HCT116 (cell line): ENCODE measurements at regions not wholly inside any gene's neighbourhood (a gene's known extent, or its start where the extent isn't known, plus 50 kb on each side); places are given as distances from the start of the nearest gene placed in this dataset.

Experiments used
- ATAC-seq: fragments of 200-7000 bp; cut with Tn5 transposase; 2 replicates; pipeline ENCODE4 v1.9.1; 2020; ENCODE audit warnings: mild to moderate bottlenecking, moderate library complexity
- BruUV-seq: library from RNA; stranded (reverse); fragments of 400-500 nt; replicated peaks from 2 replicates; lab custom pipeline; 2021; lab: Mats Ljungman, UMichigan
- CTCF ChIA-PET: fragments of 300-600 bp; sonication (Branson Sonifier 250); formaldehyde crosslinking; loops from one replicate; lab custom pipeline; 2021; ENCODE audit warnings: antibody characterized with exemption; lab: Charles Lee
- POLR2A ChIA-PET: fragments of 300-600, 350-600 bp; sonication (Branson Sonifier 250); formaldehyde crosslinking; loops from one replicate; lab custom pipeline; 2021; ENCODE audit warnings: antibody characterized with exemption; lab: Charles Lee
- RAD21 ChIA-PET, 2 experiments: fragments of 300-600 bp; sonication (Branson Sonifier 250); formaldehyde crosslinking; loops; one replicate each; lab custom pipeline; 2023; ENCODE audit warnings: low total read pairs in 2 of 2; ENCODE audit not compliant: uncharacterized antibody in 2 of 2, unreplicated experiment in 2 of 2, low non-redundant PET in 1 of 2; lab: Charles Lee
- DNase-seq: peaks from one replicate; pipeline ENCODE4 v3.0.0-alpha.2; 2010; ENCODE audit warnings: low read depth, low spot score
- H2AFZ ChIP-seq: fragments of 200-600 bp; shearing (Covaris generic), sonication (generic); 2 replicates; pipeline ENCODE4 v1.6.1; 2017; ENCODE audit warnings: low read depth, mixed run types, mixed read lengths, antibody characterized with exemption, low read length; ENCODE audit not compliant: poor library complexity, severe bottlenecking
- H3K27ac ChIP-seq: 2 replicates; pipeline ENCODE4 v1.5.1; 2012; ENCODE audit warnings: low read depth, low read length
- H3K27me3 ChIP-seq: fragments of 200-600 bp; sonication (generic); 2 replicates; pipeline ENCODE4 v1.6.1; 2016; ENCODE audit warnings: mixed run types, low read length, mixed read lengths; ENCODE audit not compliant: insufficient read depth
- H3K36me3 ChIP-seq, 2 experiments: fragments of 200-500 bp in 1 of 2; fragments of 200-600 bp in 1 of 2; sonication (Bioruptor generic) in 1 of 2; sonication (generic) in 1 of 2; 2 replicates each; pipeline versions ENCODE4 v1.5.1 to v1.6.1; 2014 to 2016; ENCODE audit warnings: low read length in 2 of 2, inconsistent platforms in 1 of 2, mixed read lengths in 1 of 2, mixed run types in 1 of 2; ENCODE audit not compliant: insufficient read depth in 2 of 2, control insufficient read depth in 1 of 2
- H3K4me1 ChIP-seq, 2 experiments: fragments of 200-600 bp in 1 of 2; sonication (generic) in 1 of 2; 2 replicates each; pipeline versions ENCODE4 v1.5.1 to v1.6.1; 2012 to 2017; ENCODE audit warnings: low read length in 2 of 2, inconsistent platforms in 1 of 2, mild to moderate bottlenecking in 1 of 2, mixed read lengths in 1 of 2, mixed run types in 1 of 2, moderate library complexity in 1 of 2; ENCODE audit not compliant: insufficient read depth in 2 of 2, control insufficient read depth in 1 of 2
- H3K4me2 ChIP-seq: fragments of 200-600 bp; sonication (generic); 2 replicates; pipeline ENCODE4 v1.6.1; 2017; ENCODE audit warnings: mixed run types, low read length, mixed read lengths
- H3K4me3 ChIP-seq, 2 experiments: fragments of 200-600 bp in 1 of 2; sonication (generic) in 1 of 2; replicated peaks in 1 of 2; 2 replicates each; pipeline ENCODE4 v1.5.1; 2011 to 2016; ENCODE audit warnings: low read length in 2 of 2, control low read depth in 1 of 2, low read depth in 1 of 2, mild to moderate bottlenecking in 1 of 2, mixed read lengths in 1 of 2, mixed run types in 1 of 2
- H3K79me2 ChIP-seq: fragments of 200-600 bp; sonication (generic); 2 replicates; pipeline ENCODE4 v1.6.1; 2017; ENCODE audit warnings: mild to moderate bottlenecking, mixed run types, low read length, moderate library complexity, mixed read lengths; ENCODE audit not compliant: insufficient read depth
- H3K9ac ChIP-seq: fragments of 200-600 bp; sonication (generic); 2 replicates; pipeline ENCODE4 v1.6.1; 2016; ENCODE audit warnings: low read length, mixed read lengths
- H3K9me2 ChIP-seq: fragments of 200-600 bp; sonication (generic), shearing (Covaris generic); 2 replicates; pipeline ENCODE4 v1.6.1; 2017; ENCODE audit warnings: mixed run types, mild to moderate bottlenecking, moderate library complexity; ENCODE audit not compliant: insufficient read depth
- H3K9me3 ChIP-seq, 2 experiments: fragments of 200-500 bp in 1 of 2; fragments of 200-600 bp in 1 of 2; sonication (Bioruptor generic) in 1 of 2; sonication (generic) in 1 of 2; 2 replicates each; pipeline ENCODE4 v1.6.1; 2014 to 2017; ENCODE audit warnings: low read length in 2 of 2, mixed read lengths in 2 of 2, inconsistent platforms in 1 of 2, low read depth in 1 of 2, mild to moderate bottlenecking in 1 of 2, mixed run types in 1 of 2, moderate library complexity in 1 of 2; ENCODE audit not compliant: control insufficient read depth in 1 of 2, insufficient read depth in 1 of 2
- H4K20me1 ChIP-seq: fragments of 200-600 bp; sonication (generic), shearing (Covaris generic); 2 replicates; pipeline ENCODE4 v1.6.1; 2017; ENCODE audit warnings: mixed run types, mild to moderate bottlenecking, moderate library complexity; ENCODE audit not compliant: insufficient read depth
- CEBPB ChIP-seq: IDR thresholded peaks from 2 replicates; pipeline ENCODE4 v1.6.1; 2012; ENCODE audit warnings: low read depth
- FOSL1 ChIP-seq: IDR thresholded peaks from 2 replicates; pipeline ENCODE4 v1.6.1; 2012; ENCODE audit warnings: low read depth
- JUND ChIP-seq: IDR thresholded peaks from 2 replicates; pipeline ENCODE4 v1.6.1; 2012
- POLR2A ChIP-seq: IDR thresholded peaks from 2 replicates; pipeline ENCODE4 v1.7.0; 2011; ENCODE audit warnings: borderline replicate concordance; ENCODE audit not compliant: insufficient read depth, insufficient read length; ENCODE audit errors: extremely low read depth
- TCF7L2 ChIP-seq: IDR thresholded peaks from 2 replicates; pipeline ENCODE4 v1.7.0; 2011; ENCODE audit warnings: borderline replicate concordance, inconsistent platforms; ENCODE audit not compliant: insufficient read depth, insufficient read length; ENCODE audit errors: extremely low read depth
- ZFX ChIP-seq: fragments of 450-650 bp; IDR thresholded peaks from 2 replicates; pipeline ENCODE4 v1.6.1; 2017
- ZNF274 ChIP-seq: fragments of 200-500 bp; sonication (Bioruptor generic); IDR thresholded peaks from 2 replicates; pipeline ENCODE4 v1.6.1; 2014; ENCODE audit warnings: mild to moderate bottlenecking, low read depth, low read length, inconsistent platforms
- intact Hi-C: fragments of 100-400 bp; cut with micrococcal nuclease; formaldehyde crosslinking; loops from 2 replicates; pipeline ENCODE4 v1.10.0; 2022
- TF ChIP-seq, protein P1 (sequence below): IDR thresholded peaks from 2 replicates; pipeline ENCODE4 v1.6.1; 2012
- TF ChIP-seq, protein P2 (sequence below): IDR thresholded peaks from 2 replicates; pipeline ENCODE4 v1.6.1; 2012; ENCODE audit warnings: low read depth

DNA sequence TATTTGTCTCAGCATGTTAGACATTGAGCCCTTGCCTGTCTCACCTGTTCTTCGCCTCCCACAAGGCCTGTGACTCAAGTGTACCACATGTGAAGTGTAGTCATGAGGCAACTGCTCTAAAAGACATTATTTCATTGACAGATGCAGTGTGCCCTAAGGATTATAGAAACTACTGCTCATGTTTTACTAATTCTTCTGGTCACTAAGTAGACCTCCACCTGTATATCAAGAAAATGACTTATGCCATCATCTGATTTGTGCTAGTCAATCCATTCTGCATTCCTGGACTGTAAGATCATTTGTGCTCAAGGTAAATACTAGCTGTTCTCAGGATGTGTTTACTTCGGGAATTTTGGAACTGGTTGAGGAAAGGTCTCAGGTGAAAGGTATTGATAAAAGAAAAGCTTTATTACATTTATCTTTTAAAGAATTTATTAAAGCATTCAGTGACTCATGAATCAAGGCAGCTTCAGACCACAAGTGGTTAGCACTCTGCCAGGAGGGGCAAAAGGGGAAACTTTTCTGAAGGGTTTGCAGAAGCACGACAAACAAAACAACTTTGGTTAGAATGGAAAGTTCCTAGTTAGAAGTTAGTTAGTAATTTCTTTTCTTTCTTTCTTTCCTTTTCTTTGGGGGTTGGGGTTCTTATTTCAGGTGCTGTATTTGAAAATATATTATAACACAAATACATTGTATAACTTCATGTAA lies 465.3 kb upstream of the CBLB start:
- Histone ChIP-seq H3K9me3 (no peaks in the 10 kb centered on the region), H3K4me2 (no peak overlapping the region), H3K4me3 (no peak overlapping the region), H3K27ac (no peak overlapping the region), H3K36me3 (no peaks in the 10 kb centered on the region), H3K4me1 (peaks cover 0 to 27% of the 10 kb centered on the region in 2 experiments; a peak in 2 of 4 replicates), H3K27me3 (no peaks in the 10 kb centered on the region), H2AFZ (peak overlapping the region; percentile 28), H4K20me1 (no peaks in the 10 kb centered on the region), H3K9ac (no peak overlapping the region), H3K79me2 (no peaks in the 10 kb centered on the region), H3K9me2 (no peaks in the 10 kb centered on the region)
- intact Hi-C loops, result no loop called here
- TF ChIP-seq TCF7L2, result no peak
- no peak for TF ChIP-seq ZFX
- TF ChIP-seq FOSL1, result no peak
- no peak for TF ChIP-seq JUND
- TF ChIP-seq, protein P1, sequence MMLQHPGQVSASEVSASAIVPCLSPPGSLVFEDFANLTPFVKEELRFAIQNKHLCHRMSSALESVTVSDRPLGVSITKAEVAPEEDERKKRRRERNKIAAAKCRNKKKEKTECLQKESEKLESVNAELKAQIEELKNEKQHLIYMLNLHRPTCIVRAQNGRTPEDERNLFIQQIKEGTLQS, result no peak
- TF ChIP-seq, protein P2, sequence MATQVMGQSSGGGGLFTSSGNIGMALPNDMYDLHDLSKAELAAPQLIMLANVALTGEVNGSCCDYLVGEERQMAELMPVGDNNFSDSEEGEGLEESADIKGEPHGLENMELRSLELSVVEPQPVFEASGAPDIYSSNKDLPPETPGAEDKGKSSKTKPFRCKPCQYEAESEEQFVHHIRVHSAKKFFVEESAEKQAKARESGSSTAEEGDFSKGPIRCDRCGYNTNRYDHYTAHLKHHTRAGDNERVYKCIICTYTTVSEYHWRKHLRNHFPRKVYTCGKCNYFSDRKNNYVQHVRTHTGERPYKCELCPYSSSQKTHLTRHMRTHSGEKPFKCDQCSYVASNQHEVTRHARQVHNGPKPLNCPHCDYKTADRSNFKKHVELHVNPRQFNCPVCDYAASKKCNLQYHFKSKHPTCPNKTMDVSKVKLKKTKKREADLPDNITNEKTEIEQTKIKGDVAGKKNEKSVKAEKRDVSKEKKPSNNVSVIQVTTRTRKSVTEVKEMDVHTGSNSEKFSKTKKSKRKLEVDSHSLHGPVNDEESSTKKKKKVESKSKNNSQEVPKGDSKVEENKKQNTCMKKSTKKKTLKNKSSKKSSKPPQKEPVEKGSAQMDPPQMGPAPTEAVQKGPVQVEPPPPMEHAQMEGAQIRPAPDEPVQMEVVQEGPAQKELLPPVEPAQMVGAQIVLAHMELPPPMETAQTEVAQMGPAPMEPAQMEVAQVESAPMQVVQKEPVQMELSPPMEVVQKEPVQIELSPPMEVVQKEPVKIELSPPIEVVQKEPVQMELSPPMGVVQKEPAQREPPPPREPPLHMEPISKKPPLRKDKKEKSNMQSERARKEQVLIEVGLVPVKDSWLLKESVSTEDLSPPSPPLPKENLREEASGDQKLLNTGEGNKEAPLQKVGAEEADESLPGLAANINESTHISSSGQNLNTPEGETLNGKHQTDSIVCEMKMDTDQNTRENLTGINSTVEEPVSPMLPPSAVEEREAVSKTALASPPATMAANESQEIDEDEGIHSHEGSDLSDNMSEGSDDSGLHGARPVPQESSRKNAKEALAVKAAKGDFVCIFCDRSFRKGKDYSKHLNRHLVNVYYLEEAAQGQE, result no peak
- TF ChIP-seq POLR2A, result no peak
- no peak for TF ChIP-seq ZNF274
- TF ChIP-seq CEBPB, result no peak
- DNase-seq (no peak), ATAC-seq (peak; percentile 47; the same call in 1 of the 2 replicates)
- POLR2A ChIA-PET, result no interaction called here
- no TSS peak for BruUV-seq
- RAD21 ChIA-PET, result no interaction called here
- CTCF ChIA-PET, result no interaction called here
